ENCODE measurements at regions not wholly inside any gene's neighbourhood (a gene's known extent, or its start where the extent isn't known, plus 50 kb on each side); places are given as distances from the start of the nearest gene placed in this dataset.
"Not testable (repeated sequence)": the region's sequence is repeated elsewhere in the genome, so short reads cannot be mapped to it uniquely, and the experiment has no call there.

- TF ChIP-seq CTCF (IDR thresholded peaks at IDR 0.05), result no peak
- DNase-seq (no peak), ATAC-seq (ENCODE audit: poor library complexity) (no peak)
- no peak overlapping the region for H3K4me3 ChIP-seq (ENCODE audit: low read length)
- H3K9me3 ChIP-seq (ENCODE audit: control insufficient read depth in 1 of 2, insufficient read depth in 1 of 2, low read length in 2 of 2), result peaks cover 0 to 10% of the 10 kb centered on the region in 2 experiments
- POLR2A ChIA-PET, result no interaction called here
- no peak overlapping the region for H3K4me3 Mint-ChIP-seq
- no peaks in the 10 kb centered on the region for H3K36me3 ChIP-seq (ENCODE audit: insufficient read depth, low read length)
- H3K4me1 ChIP-seq (ENCODE audit: insufficient read depth, low read length), result no peaks in the 10 kb centered on the region
- H3K27me3 Mint-ChIP-seq, result no peaks in the 10 kb centered on the region
- no peak overlapping the region for H3K27ac Mint-ChIP-seq
- CTCF ChIA-PET, result no interaction called here
- no peak overlapping the region for H3K27ac ChIP-seq (ENCODE audit: low read depth in 1 of 2, low read length in 2 of 2)
- H3K4me1 Mint-ChIP-seq (ENCODE audit: low read depth), result no peaks in the 10 kb centered on the region
- H3K36me3 Mint-ChIP-seq (ENCODE audit: low read depth), result no peaks in the 10 kb centered on the region
- intact Hi-C loops (cut with DNase I, micrococcal nuclease), result no loop called here
- no peaks in the 10 kb centered on the region for H3K27me3 ChIP-seq (ENCODE audit: control insufficient read depth in 1 of 2, insufficient read depth in 2 of 2, low read length in 2 of 2)
- peaks cover 3% of the 10 kb centered on the region for H3K9me3 Mint-ChIP-seq
Observed at GRCh38 chr4:187692626-187693025, 302.9 kb upstream of the ZFP42 start.

GRCh38 chr4:187695531-187695930 is 300.0 kb upstream of the ZFP42 start:
- H3K27me3 Mint-ChIP-seq; H3K27ac Mint-ChIP-seq; H3K36me3 Mint-ChIP-seq (ENCODE audit: low read depth): not testable (repeated sequence)

GRCh38 chr4:187711586-187711985 is 284.0 kb upstream of the ZFP42 start:
- no peak overlapping the region for H3K4me3 Mint-ChIP-seq
- POLR2A ChIA-PET, result no interaction called here
- H3K9me3 ChIP-seq (ENCODE audit: control insufficient read depth in 1 of 2, insufficient read depth in 1 of 2, low read length in 2 of 2), result peaks cover 9 to 17% of the 10 kb centered on the region in 2 experiments
- TF ChIP-seq CTCF (IDR thresholded peaks at IDR 0.05), result no peak
- no peak for DNase-seq
- no peak overlapping the region for H3K27ac ChIP-seq (ENCODE audit: low read depth in 1 of 2, low read length in 2 of 2)
- no peak for ATAC-seq (ENCODE audit: poor library complexity)
- no peaks in the 10 kb centered on the region for H3K4me1 ChIP-seq (ENCODE audit: insufficient read depth, low read length)
- no peaks in the 10 kb centered on the region for H3K27me3 ChIP-seq (ENCODE audit: control insufficient read depth in 1 of 2, insufficient read depth in 2 of 2, low read length in 2 of 2)
- H3K36me3 ChIP-seq (ENCODE audit: insufficient read depth, low read length), result no peaks in the 10 kb centered on the region
- intact Hi-C loops (cut with DNase I, micrococcal nuclease), result no loop called here
- no peaks in the 10 kb centered on the region for H3K36me3 Mint-ChIP-seq (ENCODE audit: low read depth)
- H3K9me3 Mint-ChIP-seq, result peaks cover 10% of the 10 kb centered on the region
- H3K27me3 Mint-ChIP-seq, result no peaks in the 10 kb centered on the region
- no peak overlapping the region for H3K27ac Mint-ChIP-seq
- no peak overlapping the region for H3K4me3 ChIP-seq (ENCODE audit: low read length)
- H3K4me1 Mint-ChIP-seq (ENCODE audit: low read depth), result no peaks in the 10 kb centered on the region
- CTCF ChIA-PET, result no interaction called here

More at GRCh38 chr4:187695531-187695930, 300.0 kb upstream of the ZFP42 start:
- POLR2A ChIA-PET; H3K4me3 ChIP-seq (ENCODE audit: low read length); ATAC-seq (ENCODE audit: poor library complexity); H3K27ac ChIP-seq (ENCODE audit: low read depth in 1 of 2, low read length in 2 of 2); H3K4me3 Mint-ChIP-seq; H3K4me1 Mint-ChIP-seq (ENCODE audit: low read depth); H3K4me1 ChIP-seq (ENCODE audit: insufficient read depth, low read length); DNase-seq; CTCF ChIA-PET; H3K27me3 ChIP-seq (ENCODE audit: control insufficient read depth in 1 of 2, insufficient read depth in 2 of 2, low read length in 2 of 2); intact Hi-C loops (cut with DNase I, micrococcal nuclease); H3K36me3 ChIP-seq (ENCODE audit: insufficient read depth, low read length): not testable (repeated sequence)
- H3K9me3 Mint-ChIP-seq, result peaks cover 11% of the 10 kb centered on the region
- peaks cover 0 to 10% of the 10 kb centered on the region in 2 experiments for H3K9me3 ChIP-seq (ENCODE audit: control insufficient read depth in 1 of 2, insufficient read depth in 1 of 2, low read length in 2 of 2)

GRCh38 chr4:187714957-187715356 is 280.6 kb upstream of the ZFP42 start:
- no peaks in the 10 kb centered on the region for H3K9me3 Mint-ChIP-seq
- CTCF ChIA-PET, result no interaction called here

More at GRCh38 chr4:187714957-187715356, 280.6 kb upstream of the ZFP42 start:
- Mint-ChIP-seq H3K4me3 (no peak overlapping the region), H3K36me3 (ENCODE audit: low read depth) (no peaks in the 10 kb centered on the region), H3K4me1 (ENCODE audit: low read depth) (no peaks in the 10 kb centered on the region), H3K27ac (no peak overlapping the region), H3K27me3 (no peaks in the 10 kb centered on the region)
- Histone ChIP-seq H3K4me1 (ENCODE audit: insufficient read depth, low read length) (no peaks in the 10 kb centered on the region), H3K9me3 (ENCODE audit: control insufficient read depth in 1 of 2, insufficient read depth in 1 of 2, low read length in 2 of 2) (peaks cover 0 to 16% of the 10 kb centered on the region in 2 experiments), H3K27ac (ENCODE audit: low read depth in 1 of 2, low read length in 2 of 2) (no peak overlapping the region), H3K36me3 (ENCODE audit: insufficient read depth, low read length) (no peaks in the 10 kb centered on the region), H3K4me3 (ENCODE audit: low read length) (no peak overlapping the region), H3K27me3 (ENCODE audit: control insufficient read depth in 1 of 2, insufficient read depth in 2 of 2, low read length in 2 of 2) (no peaks in the 10 kb centered on the region)
- intact Hi-C loops (cut with DNase I, micrococcal nuclease), result no loop called here
- DNase-seq (no peak), ATAC-seq (ENCODE audit: poor library complexity) (no peak)
- TF ChIP-seq CTCF (IDR thresholded peaks at IDR 0.05), result no peak
- POLR2A ChIA-PET, result no interaction called here
